Endothelial cell of umbilical vein (primary cell): ENCODE measurements at regions not wholly inside any gene's neighbourhood (a gene's known extent, or its start where the extent isn't known, plus 50 kb on each side); places are given as distances from the start of the nearest gene placed in this dataset.

ENCODE experiments used
- BruUV-seq: library from RNA; stranded (reverse); fragments of 400-500 nt; replicated peaks from 2 replicates; lab custom pipeline; 2021; lab: Mats Ljungman, UMichigan
- CTCF ChIA-PET: fragments of 300-600, 350-600 bp; sonication (Branson Sonifier 250); formaldehyde crosslinking; loops from one replicate; lab custom pipeline; 2021; ENCODE audit warnings: antibody characterized with exemption, inconsistent platforms; lab: Charles Lee
- POLR2A ChIA-PET: fragments of 300-600, 350-600 bp; sonication (Branson Sonifier 250); formaldehyde crosslinking; loops from one replicate; lab custom pipeline; 2021; ENCODE audit warnings: antibody characterized with exemption, inconsistent platforms; lab: Charles Lee
- DNase-seq: peaks from one replicate; pipeline ENCODE4 v3.0.0-alpha.2; 2011; ENCODE audit warnings: low read depth, low spot score
- FAIRE-seq: peaks from 2 replicates; lab custom pipeline; 2011; peaks lifted over from hg19 to GRCh38; lab: Jason Lieb, UNC
- H2AFZ ChIP-seq: 2 replicates; pipeline ENCODE4 v1.6.0; 2012; ENCODE audit warnings: low read depth, low read length, control low read depth, inconsistent platforms
- H3K27ac ChIP-seq: 2 replicates; pipeline ENCODE4 v1.5.1; 2011; ENCODE audit warnings: low read depth, mild to moderate bottlenecking, control low read depth, low read length, moderate library complexity; ENCODE audit not compliant: insufficient read depth
- H3K27me3 ChIP-seq, 2 experiments: 2 replicates each; pipeline versions ENCODE4 v1.6.0 to v1.6.1; 2011; ENCODE audit warnings: low read length in 2 of 2, mixed read lengths in 1 of 2; ENCODE audit not compliant: control insufficient read depth in 2 of 2, insufficient read depth in 2 of 2
- H3K36me3 ChIP-seq, 2 experiments: 2 replicates in 1 of 2; 3 replicates in 1 of 2; pipeline ENCODE4 v1.5.1; 2011; ENCODE audit warnings: low read length in 2 of 2, mild to moderate bottlenecking in 1 of 2, moderate library complexity in 1 of 2; ENCODE audit not compliant: control insufficient read depth in 2 of 2, insufficient read depth in 2 of 2; ENCODE audit errors: extremely low read depth in 1 of 2
- H3K4me1 ChIP-seq: 3 replicates; pipeline ENCODE4 v1.5.1; 2011; ENCODE audit warnings: mild to moderate bottlenecking, low read length; ENCODE audit not compliant: control insufficient read depth, insufficient read depth; ENCODE audit errors: extremely low read depth
- H3K4me2 ChIP-seq: 2 replicates; pipeline ENCODE4 v1.6.1; 2011; ENCODE audit warnings: low read length, control low read depth, mixed read lengths; ENCODE audit not compliant: insufficient read depth
- H3K4me3 ChIP-seq, 3 experiments: fragments of 200-600 bp in 1 of 3; sonication (generic), shearing (Covaris generic) in 1 of 3; replicated peaks in 1 of 3; 2 replicates each; pipeline ENCODE4 v1.5.1; 2011 to 2016; ENCODE audit warnings: control low read depth in 3 of 3, low read length in 3 of 3, mild to moderate bottlenecking in 2 of 3, inconsistent platforms in 1 of 3, low read depth in 1 of 3, moderate library complexity in 1 of 3; ENCODE audit not compliant: insufficient read depth in 1 of 3
- H3K79me2 ChIP-seq: 2 replicates; pipeline ENCODE4 v1.6.0; 2012; ENCODE audit warnings: low read length, inconsistent platforms; ENCODE audit not compliant: control insufficient read depth, insufficient read depth
- H3K9ac ChIP-seq: replicated peaks from 2 replicates; pipeline ENCODE3; 2011; ENCODE audit warnings: low read length, control low read depth; ENCODE audit not compliant: insufficient read depth; ENCODE audit errors: extremely low read depth
- H3K9me1 ChIP-seq: replicated peaks from 3 replicates; pipeline ENCODE4 v1.6.0; 2011; ENCODE audit warnings: mild to moderate bottlenecking, low read length; ENCODE audit not compliant: control insufficient read depth, insufficient read depth; ENCODE audit errors: extremely low read depth
- H3K9me3 ChIP-seq: replicated peaks from 2 replicates; pipeline ENCODE4 v1.5.1; 2012; ENCODE audit warnings: low read length, inconsistent platforms; ENCODE audit not compliant: control insufficient read depth, insufficient read depth
- H4K20me1 ChIP-seq: replicated peaks from 2 replicates; pipeline ENCODE3; 2011; ENCODE audit warnings: mild to moderate bottlenecking, low read length; ENCODE audit not compliant: control insufficient read depth, insufficient read depth; ENCODE audit errors: extremely low read depth
- CTCF ChIP-seq, 2 donors: IDR thresholded peaks; 1 replicate in 1 of 2; 2 replicates in 1 of 2; pipeline ENCODE4 v1.5.1; 2011; ENCODE audit warnings: low read length in 2 of 2, mild to moderate bottlenecking in 2 of 2, moderate library complexity in 2 of 2, control low read depth in 1 of 2, inconsistent platforms in 1 of 2, low read depth in 1 of 2; ENCODE audit not compliant: insufficient read depth in 1 of 2; ENCODE audit errors: extremely low read depth in 1 of 2
- EZH2 ChIP-seq: IDR thresholded peaks from 2 replicates; pipeline ENCODE4 v1.6.1; 2012; ENCODE audit warnings: borderline replicate concordance, low read depth, mild to moderate bottlenecking, moderate library complexity, low read length, inconsistent platforms; ENCODE audit not compliant: severe bottlenecking
- FOS ChIP-seq: IDR thresholded peaks from 2 replicates; pipeline ENCODE4 v1.6.1; 2011; ENCODE audit warnings: mild to moderate bottlenecking, low read length, moderate library complexity, borderline replicate concordance; ENCODE audit not compliant: insufficient read depth
- GATA2 ChIP-seq: IDR thresholded peaks from 2 replicates; pipeline ENCODE4 v1.7.0; 2011; ENCODE audit warnings: low read depth, mild to moderate bottlenecking, moderate library complexity, mixed read lengths, low read length; ENCODE audit not compliant: insufficient read length, insufficient read depth
- JUN ChIP-seq: IDR thresholded peaks from 2 replicates; pipeline ENCODE4 v1.6.1; 2011; ENCODE audit warnings: borderline replicate concordance, low read depth; ENCODE audit not compliant: insufficient read length, insufficient read depth
- MAX ChIP-seq: IDR thresholded peaks from 2 replicates; pipeline ENCODE4 v1.6.1; 2011; ENCODE audit not compliant: insufficient read depth, insufficient read length
- MYC ChIP-seq: IDR thresholded peaks from one replicate; pipeline ENCODE4 v1.6.1; 2011; ENCODE audit warnings: mild to moderate bottlenecking, low read depth, low read length
- POLR2A ChIP-seq: IDR thresholded peaks from 2 replicates; pipeline ENCODE4 v1.6.1; 2012; ENCODE audit warnings: low read depth, mild to moderate bottlenecking, control low read depth, low read length
- POLR2AphosphoS5 ChIP-seq: IDR thresholded peaks from 2 replicates; pipeline ENCODE4 v1.6.1; 2012; ENCODE audit warnings: low read depth, mild to moderate bottlenecking, control low read depth, low read length, moderate library complexity; ENCODE audit not compliant: insufficient read depth
- dilution Hi-C: fragments of 300-500 bp; cut with MboI; formaldehyde crosslinking; loops from one replicate; pipeline ENCODE4 v1.15.0; 2019; ENCODE audit warnings: low sequenced_read_pairs; ENCODE audit not compliant: extremely low pct_ligation_motif_present
- intact Hi-C: fragments of 100-400 bp; cut with micrococcal nuclease; formaldehyde crosslinking; loops from one replicate; pipeline ENCODE4 v1.10.0; 2022

GRCh38 chr2:105525201-105525600 lies 126.3 kb upstream of the FHL2 start:
- Histone ChIP-seq H3K4me2 (no peak overlapping the region), H3K4me1 (no peaks in the 10 kb centered on the region), H3K36me3 (no peaks in the 10 kb centered on the region), H4K20me1 (no peaks in the 10 kb centered on the region), H3K27me3 (peaks cover 0 to 14% of the 10 kb centered on the region in 2 experiments), H3K79me2 (no peaks in the 10 kb centered on the region), H2AFZ (no peak overlapping the region), H3K27ac (no peak overlapping the region), H3K4me3 (no peak overlapping the region), H3K9me3 (no peaks in the 10 kb centered on the region), H3K9me1 (no peaks in the 10 kb centered on the region), H3K9ac (no peak overlapping the region)
- no TSS peak for BruUV-seq
- CTCF ChIA-PET = interaction anchor here (1.0 to 9.9 kb wide), 4 partner anchors 9 to 180 kb away, joined by 3 to 219 read pairs (median 6); no protein-coding TSS in a partner anchor
- FAIRE-seq (no peak), DNase-seq (no peak)
- TF ChIP-seq MYC (no peak), CTCF (IDR thresholded peaks at IDR 0.05; ENCODE audit: extremely low read depth in 1 of 2, insufficient read depth in 1 of 2, low read depth in 1 of 2, low read length in 2 of 2) (no peak), FOS (no peak), MAX (no peak), POLR2A (no peak), JUN (no peak), EZH2 (no peak), POLR2AphosphoS5 (no peak), GATA2 (no peak)
- dilution Hi-C loops = no loop called here
- POLR2A ChIA-PET = interaction anchor here (0.6 kb wide), 1 partner anchor 1104 kb away, joined by 4 read pairs; no protein-coding TSS in a partner anchor
- intact Hi-C loops = no loop called here
